BE2C (cell line): ENCODE measurements at regions not wholly inside any gene's neighbourhood (a gene's known extent, or its start where the extent isn't known, plus 50 kb on each side); places are given as distances from the start of the nearest gene placed in this dataset.

Experiments used
- DNase-seq: peaks from one replicate; pipeline ENCODE4 v3.0.0-alpha.2; 2020
- H3K27me3 ChIP-seq: fragments of 250-450 bp; sonication (Bioruptor Pico); 2 replicates; pipeline ENCODE4 v1.5.1; 2020; ENCODE audit warnings: mild to moderate bottlenecking
- H3K36me3 ChIP-seq: fragments of 250-450 bp; sonication (Bioruptor Pico); 2 replicates; pipeline ENCODE4 v1.5.1; 2020; ENCODE audit warnings: mild to moderate bottlenecking
- H3K4me1 ChIP-seq: fragments of 250-450 bp; sonication (Bioruptor Pico); 2 replicates; pipeline ENCODE4 v1.5.1; 2020
- H3K4me3 ChIP-seq: 2 replicates; pipeline ENCODE4 v1.5.1; 2011; ENCODE audit warnings: low read depth, low read length
- H3K9me3 ChIP-seq: fragments of 250-450 bp; sonication (Bioruptor Pico); 2 replicates; pipeline ENCODE4 v1.5.1; 2020
- TF ChIP-seq, protein P1 (sequence below): IDR thresholded peaks from 2 replicates; pipeline ENCODE4 v1.5.1; 2012; ENCODE audit warnings: mild to moderate bottlenecking, low read depth, low read length

DNA sequence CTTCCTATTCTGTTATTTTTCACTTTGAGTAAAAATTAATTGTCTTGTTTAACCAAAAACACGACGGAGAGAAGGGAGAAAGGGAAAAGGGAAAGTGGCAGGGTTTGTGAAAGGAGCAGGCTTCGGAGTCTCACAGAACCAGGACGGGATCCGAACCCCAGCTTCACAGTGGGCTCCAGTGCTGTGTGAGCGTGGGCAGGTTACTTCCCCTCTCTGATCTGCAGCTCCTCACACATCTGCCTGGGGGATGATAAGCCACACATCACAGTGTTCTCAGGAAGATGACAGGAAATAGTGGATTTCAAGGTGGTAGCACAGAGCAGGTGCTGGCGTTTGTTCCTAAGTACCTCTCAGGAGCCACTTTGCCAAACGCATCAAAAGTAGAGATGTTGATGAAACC is 94.2 kb upstream of the GPR26 start:
- DNase-seq: no peak
- TF ChIP-seq, protein P1, sequence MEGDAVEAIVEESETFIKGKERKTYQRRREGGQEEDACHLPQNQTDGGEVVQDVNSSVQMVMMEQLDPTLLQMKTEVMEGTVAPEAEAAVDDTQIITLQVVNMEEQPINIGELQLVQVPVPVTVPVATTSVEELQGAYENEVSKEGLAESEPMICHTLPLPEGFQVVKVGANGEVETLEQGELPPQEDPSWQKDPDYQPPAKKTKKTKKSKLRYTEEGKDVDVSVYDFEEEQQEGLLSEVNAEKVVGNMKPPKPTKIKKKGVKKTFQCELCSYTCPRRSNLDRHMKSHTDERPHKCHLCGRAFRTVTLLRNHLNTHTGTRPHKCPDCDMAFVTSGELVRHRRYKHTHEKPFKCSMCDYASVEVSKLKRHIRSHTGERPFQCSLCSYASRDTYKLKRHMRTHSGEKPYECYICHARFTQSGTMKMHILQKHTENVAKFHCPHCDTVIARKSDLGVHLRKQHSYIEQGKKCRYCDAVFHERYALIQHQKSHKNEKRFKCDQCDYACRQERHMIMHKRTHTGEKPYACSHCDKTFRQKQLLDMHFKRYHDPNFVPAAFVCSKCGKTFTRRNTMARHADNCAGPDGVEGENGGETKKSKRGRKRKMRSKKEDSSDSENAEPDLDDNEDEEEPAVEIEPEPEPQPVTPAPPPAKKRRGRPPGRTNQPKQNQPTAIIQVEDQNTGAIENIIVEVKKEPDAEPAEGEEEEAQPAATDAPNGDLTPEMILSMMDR: no peak
- no peaks in the 10 kb centered on the region for H3K4me1 ChIP-seq
- H3K9me3 ChIP-seq: no peaks in the 10 kb centered on the region
- no peak overlapping the region for H3K4me3 ChIP-seq
- H3K36me3 ChIP-seq: no peaks in the 10 kb centered on the region
- peaks cover 15% of the 10 kb centered on the region for H3K27me3 ChIP-seq

DNA sequence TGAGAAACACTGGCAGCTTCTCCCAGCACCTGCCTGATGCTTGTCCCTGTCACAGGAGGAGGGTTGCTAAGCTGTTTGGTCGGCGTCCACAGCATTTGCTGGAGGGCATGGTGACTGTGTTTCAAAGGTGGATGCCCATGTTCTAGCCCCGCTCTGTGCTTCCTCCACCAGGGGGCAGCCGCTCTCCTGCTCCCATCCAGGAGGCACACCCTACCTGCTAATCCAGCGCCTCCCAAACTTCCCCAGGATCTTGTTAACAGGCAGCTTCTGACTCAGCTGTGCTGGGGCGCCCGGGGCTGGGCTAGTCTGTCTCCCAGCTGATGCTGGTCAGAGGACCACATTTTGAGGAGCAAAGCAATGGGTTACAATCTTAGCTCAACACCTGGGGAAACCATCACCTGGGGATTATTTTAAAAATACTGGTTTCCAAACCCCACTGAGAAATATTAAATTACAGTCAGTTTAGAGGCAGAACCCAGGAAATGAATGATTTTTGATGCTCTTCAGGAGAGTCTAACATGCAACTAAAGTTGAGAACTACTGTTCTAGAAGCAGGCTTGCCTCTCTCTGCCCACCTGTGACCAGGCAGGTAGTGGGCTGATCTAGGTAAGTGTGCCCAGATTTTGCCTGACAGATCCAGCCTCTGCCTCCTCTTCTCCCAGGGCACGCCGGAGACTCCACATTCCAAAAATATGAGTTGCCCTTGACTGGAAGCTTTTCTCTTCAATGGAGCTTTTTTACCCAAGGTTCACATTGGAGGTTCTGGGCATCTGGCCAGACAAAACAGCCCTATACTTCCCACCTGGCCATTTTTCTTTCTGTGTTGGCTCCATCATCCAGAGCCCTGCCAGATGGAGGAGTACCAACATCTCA is 92.7 kb upstream of the GPR26 start:
- DNase-seq: peak; percentile 71
- H3K4me3 ChIP-seq: no peak overlapping the region
- no peaks in the 10 kb centered on the region for H3K36me3 ChIP-seq
- TF ChIP-seq, protein P1: peak; percentile 72
- H3K9me3 ChIP-seq: no peaks in the 10 kb centered on the region
- H3K27me3 ChIP-seq: peaks cover 6% of the 10 kb centered on the region
- H3K4me1 ChIP-seq: no peaks in the 10 kb centered on the region

DNA sequence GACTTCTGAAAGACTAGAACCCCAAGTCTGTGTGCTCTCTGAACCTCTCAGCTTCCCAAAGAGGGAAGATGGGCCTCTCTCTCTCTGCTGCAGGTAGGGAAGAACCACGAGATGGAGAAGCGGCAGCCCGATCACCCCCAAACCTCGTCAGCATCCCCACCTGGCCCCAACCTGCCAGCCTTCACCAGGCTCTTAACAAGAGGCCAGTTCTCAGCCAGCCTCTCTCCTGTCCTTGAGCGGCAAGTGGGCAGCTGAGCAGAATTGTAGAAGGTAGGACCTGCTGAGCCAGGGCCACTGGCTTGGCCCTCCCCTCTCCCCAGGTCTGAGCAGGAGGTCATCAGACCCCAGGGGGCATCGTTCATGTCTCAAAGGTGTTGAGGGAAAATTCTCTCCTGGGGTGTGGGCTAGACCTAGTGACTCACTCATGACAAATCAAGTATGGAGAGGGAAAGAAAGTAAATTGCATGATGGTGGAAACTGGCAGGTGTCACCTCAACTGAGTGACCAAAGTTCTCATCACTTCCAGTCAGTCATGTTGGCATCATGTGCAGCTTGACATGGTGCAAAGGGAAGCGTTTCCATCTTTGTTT is 92.0 kb upstream of the GPR26 start:
- Histone ChIP-seq H3K36me3 (no peaks in the 10 kb centered on the region), H3K27me3 (no peaks in the 10 kb centered on the region; the same call in 1 of the 2 replicates), H3K4me1 (no peaks in the 10 kb centered on the region), H3K9me3 (no peaks in the 10 kb centered on the region), H3K4me3 (no peak overlapping the region)
- TF ChIP-seq, protein P1: no peak
- DNase-seq: no peak

DNA sequence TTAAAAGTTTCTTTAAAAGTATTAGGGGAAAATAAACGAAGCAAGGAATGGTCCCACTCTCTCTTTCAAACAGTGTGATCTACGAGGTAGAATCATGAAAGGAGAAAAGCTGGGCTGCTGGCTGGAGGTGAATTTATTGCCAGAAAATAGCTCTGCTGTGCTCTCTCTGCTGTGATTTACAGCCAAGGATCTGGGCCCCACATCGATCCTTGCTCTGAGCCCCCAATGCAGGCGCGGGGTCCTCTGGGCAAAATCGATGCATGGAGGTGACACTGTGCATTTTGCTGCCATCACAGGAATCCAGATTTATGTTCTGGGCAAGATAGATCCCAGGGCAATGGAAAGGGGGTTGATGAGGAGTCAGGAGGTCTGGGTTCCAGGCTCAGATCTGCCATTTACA is 91.0 kb upstream of the GPR26 start:
- Histone ChIP-seq H3K4me3 (no peak overlapping the region), H3K9me3 (no peaks in the 10 kb centered on the region), H3K4me1 (no peaks in the 10 kb centered on the region), H3K27me3 (0 out of 2 replicates have a peak, but pooled peaks cover 3% of the 10 kb centered on the region), H3K36me3 (no peaks in the 10 kb centered on the region)
- TF ChIP-seq, protein P1: no peak
- no peak for DNase-seq

DNA sequence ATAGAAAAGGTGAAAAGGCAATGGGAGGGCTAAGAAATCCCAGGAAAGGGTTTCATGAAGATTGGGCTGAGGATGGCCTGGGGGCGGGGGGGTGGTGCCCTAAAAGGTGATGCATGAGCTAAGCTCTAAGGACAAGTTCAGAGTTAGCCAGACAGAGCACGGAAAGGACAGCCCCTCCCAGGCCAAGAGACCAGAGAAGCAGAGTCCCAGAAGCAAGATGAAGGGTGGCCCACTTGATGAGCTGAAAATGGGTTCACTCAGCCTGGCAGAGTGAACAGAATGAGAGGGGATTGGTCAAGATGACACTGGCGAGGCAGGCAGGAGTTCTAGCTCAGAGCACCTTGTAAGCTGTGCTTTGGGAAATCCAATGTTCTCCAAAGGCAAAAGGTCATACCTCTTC is 89.4 kb upstream of the GPR26 start:
- Histone ChIP-seq H3K36me3 (no peaks in the 10 kb centered on the region), H3K9me3 (no peaks in the 10 kb centered on the region), H3K27me3 (0 out of 2 replicates have a peak, but pooled peaks cover 5% of the 10 kb centered on the region), H3K4me3 (no peak overlapping the region), H3K4me1 (no peaks in the 10 kb centered on the region)
- TF ChIP-seq, protein P1: no peak
- no peak for DNase-seq

DNA sequence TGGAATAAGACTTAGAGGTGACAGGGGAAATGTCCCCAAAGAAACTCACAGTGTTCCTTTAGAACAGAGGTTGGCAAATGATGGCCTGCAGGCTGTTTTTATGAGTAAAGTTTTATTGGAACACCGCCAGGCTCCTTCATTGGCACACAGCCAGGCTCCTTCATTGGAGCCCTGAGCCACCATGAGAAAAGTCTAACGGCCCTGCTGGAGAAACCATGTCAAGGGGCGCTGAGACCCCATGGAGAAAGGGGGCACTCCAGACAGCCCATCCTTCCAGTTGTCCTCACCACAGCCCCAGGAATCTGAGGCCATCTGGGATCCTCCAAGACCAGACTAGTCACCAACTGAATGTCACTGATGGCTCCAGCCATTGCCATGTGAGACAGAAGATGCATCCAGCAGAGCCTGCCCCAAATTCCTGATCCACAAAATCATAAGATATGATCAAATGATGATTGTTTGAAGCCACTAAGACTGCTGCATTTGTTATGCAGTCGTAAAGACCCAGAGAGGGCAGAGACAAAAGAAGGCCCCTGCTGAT is 88.2 kb upstream of the GPR26 start:
- Histone ChIP-seq H3K4me3 (no peak overlapping the region), H3K36me3 (no peaks in the 10 kb centered on the region)
- TF ChIP-seq, protein P1: no peak

More for the DNA sequence above, 88.2 kb upstream of the GPR26 start:
- Histone ChIP-seq H3K4me1 (no peaks in the 10 kb centered on the region), H3K27me3 (peaks cover 14% of the 10 kb centered on the region), H3K9me3 (no peaks in the 10 kb centered on the region)
- DNase-seq: no peak
